Breast epithelium (tissue), 4 donors: ENCODE measurements at regions not wholly inside any gene's neighbourhood (a gene's known extent, or its start where the extent isn't known, plus 50 kb on each side); places are given as distances from the start of the nearest gene placed in this dataset.

Experiments
- DNase-seq, 2 donors: peaks; one replicate each; pipeline ENCODE4 v3.0.0-alpha.2; 2019; ENCODE audit warnings: low spot score in 2 of 2
- H3K27ac ChIP-seq, 2 donors: fragments of 200-600 bp; sonication (generic) in 1 of 2; one replicate each; pipeline ENCODE4 v1.5.1; 2016 to 2019; ENCODE audit warnings: mild to moderate bottlenecking in 1 of 2
- H3K27me3 ChIP-seq, 2 donors: fragments of 200-600 bp; sonication (generic) in 1 of 2; one replicate each; pipeline versions ENCODE4 v1.5.1 to v1.6.0; 2017 to 2019; ENCODE audit warnings: control low read depth in 1 of 2, mild to moderate bottlenecking in 1 of 2
- H3K36me3 ChIP-seq: fragments of 200-600 bp; one replicate; pipeline ENCODE4 v1.5.1; 2019
- H3K4me1 ChIP-seq, 2 donors: fragments of 200-600 bp; sonication (generic); one replicate each; pipeline ENCODE4 v1.5.1; 2016 to 2019; ENCODE audit warnings: control low read depth in 1 of 2
- H3K4me3 ChIP-seq, 3 donors: fragments of 200-600 bp; sonication (generic); 1 replicate in 2 of 3; 2 replicates in 1 of 3; pipeline ENCODE4 v1.5.1; 2016 to 2019; ENCODE audit warnings: mild to moderate bottlenecking in 3 of 3, moderate library complexity in 2 of 3
- H3K9me3 ChIP-seq, 2 donors: fragments of 200-600 bp; sonication (generic) in 1 of 2; one replicate each; pipeline ENCODE4 v1.5.1; 2016 to 2019; ENCODE audit warnings: control low read depth in 1 of 2
- CTCF ChIP-seq, 3 donors: fragments of 450-650 bp; IDR thresholded peaks; one replicate each; pipeline ENCODE4 v1.5.1; 2016 to 2017; ENCODE audit warnings: antibody characterized with exemption in 3 of 3, mild to moderate bottlenecking in 3 of 3, moderate library complexity in 3 of 3
- POLR2A ChIP-seq: fragments of 450-650 bp; IDR thresholded peaks from one replicate; pipeline ENCODE4 v1.6.1; 2016; ENCODE audit warnings: antibody characterized with exemption, mild to moderate bottlenecking, moderate library complexity
- POLR2AphosphoS5 ChIP-seq, 3 donors: sonication (generic); formaldehyde crosslinking; IDR thresholded peaks; one replicate each; pipeline ENCODE4 v1.6.1; 2017; ENCODE audit warnings: antibody characterized with exemption in 3 of 3
- intact Hi-C: fragments of 100-400 bp; cut with DNase I; formaldehyde crosslinking; loops from one replicate; pipeline ENCODE4 v1.15.1; 2023; ENCODE audit warnings: low total_unique reads

DNA sequence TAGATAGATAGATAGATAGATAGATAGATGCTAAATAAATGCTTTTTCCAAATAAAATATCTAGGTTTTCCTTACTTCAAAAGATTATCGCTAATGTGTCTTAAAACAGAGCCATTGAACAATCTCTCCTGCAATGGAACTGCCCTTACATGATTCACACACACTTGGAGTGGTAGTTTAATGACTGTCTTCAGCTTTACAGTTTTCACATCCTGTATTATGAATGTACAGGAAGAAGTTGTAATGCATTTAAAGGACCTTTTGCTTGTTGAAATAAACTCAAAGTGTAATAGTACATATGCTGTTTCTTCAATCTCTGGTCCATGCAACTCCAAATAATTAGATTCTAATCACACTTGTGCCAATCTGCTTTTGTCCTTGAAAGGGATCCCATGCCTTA lies 797.6 kb upstream of the CDH2 start:
- Histone ChIP-seq H3K9me3 (no peaks in the 10 kb centered on the region), H3K4me1 (no peaks in the 10 kb centered on the region), H3K27ac (no peak overlapping the region), H3K27me3 (no peaks in the 10 kb centered on the region), H3K36me3 (no peaks in the 10 kb centered on the region), H3K4me3 (no peak overlapping the region)
- intact Hi-C loops, result no loop called here
- no peak for DNase-seq
- no peak for TF ChIP-seq POLR2A
- TF ChIP-seq POLR2AphosphoS5 (IDR thresholded peaks at IDR 0.05), result no peak
- TF ChIP-seq CTCF (IDR thresholded peaks at IDR 0.05), result no peak

DNA sequence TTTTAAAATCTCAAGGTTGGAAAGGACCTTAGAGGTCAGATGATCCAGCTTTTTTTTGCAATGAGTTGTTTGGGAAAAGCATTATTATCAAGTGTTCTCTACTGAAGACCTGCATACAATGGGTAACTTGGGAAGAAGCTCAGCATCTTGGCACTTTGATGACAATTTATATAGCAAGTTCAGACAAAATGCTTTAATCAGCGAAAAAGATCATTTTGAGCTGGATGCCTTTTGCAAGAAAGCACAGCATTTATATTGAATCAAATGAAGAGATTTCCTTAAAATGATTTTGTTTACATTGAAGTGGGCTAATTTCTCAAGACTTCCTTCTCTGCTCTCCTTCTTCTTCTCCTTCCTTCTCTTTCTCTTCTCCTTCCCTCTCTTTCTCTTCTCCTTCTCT lies 796.4 kb upstream of the CDH2 start:
- intact Hi-C loops, result no loop called here
- TF ChIP-seq CTCF (IDR thresholded peaks at IDR 0.05), result no peak
- TF ChIP-seq POLR2A, result no peak
- TF ChIP-seq POLR2AphosphoS5 (IDR thresholded peaks at IDR 0.05), result no peak

DNA sequence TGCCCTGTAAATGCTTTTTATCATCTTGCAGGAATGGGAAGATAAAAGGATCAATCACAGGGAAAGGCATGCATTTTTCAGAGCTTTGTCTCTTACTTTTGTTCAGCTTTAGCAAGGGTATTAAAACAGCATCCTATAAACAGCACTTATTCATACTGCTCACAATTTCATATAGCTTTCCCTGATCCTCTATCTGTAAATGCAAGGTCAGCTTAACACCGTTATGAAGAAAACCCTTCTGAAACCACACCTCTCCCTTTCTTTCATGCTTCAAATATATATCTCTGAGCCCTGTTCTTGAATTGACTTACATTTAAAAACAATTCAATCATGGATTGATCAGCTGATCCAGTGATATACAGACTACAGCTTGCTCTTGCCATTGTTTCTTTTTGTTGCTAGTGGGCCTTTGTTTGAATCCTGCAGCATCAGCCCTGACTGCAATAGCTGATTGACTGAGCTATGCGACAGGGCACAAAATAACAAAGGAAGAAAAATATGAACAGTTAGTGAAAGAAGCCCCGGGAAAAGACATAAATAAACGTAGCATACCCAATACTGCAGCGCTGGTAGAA lies 795.5 kb upstream of the CDH2 start:
- Histone ChIP-seq H3K9me3 (no peaks in the 10 kb centered on the region), H3K27ac (no peak overlapping the region), H3K27me3 (no peaks in the 10 kb centered on the region), H3K4me3 (no peak overlapping the region), H3K36me3 (no peaks in the 10 kb centered on the region), H3K4me1 (no peaks in the 10 kb centered on the region)
- intact Hi-C loops, result no loop called here
- no peak for DNase-seq
- TF ChIP-seq CTCF (IDR thresholded peaks at IDR 0.05) (no peak), POLR2AphosphoS5 (IDR thresholded peaks at IDR 0.05) (no peak), POLR2A (no peak)

More for the DNA sequence above, 796.4 kb upstream of the CDH2 start:
- no peak overlapping the region for H3K27ac ChIP-seq
- no peaks in the 10 kb centered on the region for H3K9me3 ChIP-seq
- DNase-seq, result no peak
- H3K27me3 ChIP-seq, result no peaks in the 10 kb centered on the region
- no peak overlapping the region for H3K4me3 ChIP-seq
- no peaks in the 10 kb centered on the region for H3K36me3 ChIP-seq
- no peaks in the 10 kb centered on the region for H3K4me1 ChIP-seq

GRCh38 chr18:28963481-28963880 lies 786.6 kb upstream of the CDH2 start:
- H3K27ac ChIP-seq, result no peak overlapping the region
- no peak overlapping the region for H3K4me3 ChIP-seq
- H3K36me3 ChIP-seq, result peaks cover 2% of the 10 kb centered on the region
- DNase-seq, result no peak
- intact Hi-C loops, result no loop called here
- no peak for TF ChIP-seq POLR2A
- no peak for TF ChIP-seq CTCF (IDR thresholded peaks at IDR 0.05)
- no peak for TF ChIP-seq POLR2AphosphoS5 (IDR thresholded peaks at IDR 0.05)
- no peaks in the 10 kb centered on the region for H3K27me3 ChIP-seq
- no peaks in the 10 kb centered on the region for H3K9me3 ChIP-seq
- no peaks in the 10 kb centered on the region for H3K4me1 ChIP-seq

DNA sequence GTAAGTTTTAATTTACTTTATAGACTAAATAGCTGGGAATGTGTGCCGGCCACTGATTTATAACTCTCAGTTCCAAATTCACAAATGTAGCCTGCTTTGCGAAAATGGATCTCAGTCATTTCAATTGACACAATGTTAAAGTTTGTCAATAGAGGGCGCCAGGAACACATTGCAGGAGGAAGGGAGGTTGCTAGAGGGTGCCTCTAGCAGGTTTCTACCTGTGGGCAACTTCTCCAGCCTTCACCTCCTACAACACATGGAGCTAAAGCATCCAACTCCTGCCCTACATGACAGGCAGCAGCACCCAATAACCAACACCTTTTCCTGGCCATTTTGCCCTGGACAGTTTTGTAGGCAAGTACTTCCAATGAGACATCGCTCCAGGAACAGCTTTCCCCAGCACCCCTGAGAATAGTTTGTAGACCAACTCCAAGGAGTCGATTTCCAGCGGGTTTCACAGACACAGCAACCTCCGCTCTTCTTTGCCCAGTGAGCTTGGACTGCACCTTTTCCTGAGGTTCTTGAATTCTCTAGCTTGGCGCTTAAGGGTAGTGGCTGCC lies 784.8 kb upstream of the CDH2 start:
- no peaks in the 10 kb centered on the region for H3K27me3 ChIP-seq
- no peaks in the 10 kb centered on the region for H3K9me3 ChIP-seq
- intact Hi-C loops, result no loop called here
- DNase-seq, result no peak
- TF ChIP-seq CTCF (IDR thresholded peaks at IDR 0.05), result no peak
- no peak for TF ChIP-seq POLR2AphosphoS5 (IDR thresholded peaks at IDR 0.05)
- no peak for TF ChIP-seq POLR2A
- no peaks in the 10 kb centered on the region for H3K4me1 ChIP-seq
- H3K4me3 ChIP-seq, result no peak overlapping the region
- H3K27ac ChIP-seq, result no peak overlapping the region
- H3K36me3 ChIP-seq, result peaks cover 2% of the 10 kb centered on the region
